Hepatocyte (in vitro differentiated cells): ENCODE measurements at regions not wholly inside any gene's neighbourhood (a gene's known extent, or its start where the extent isn't known, plus 50 kb on each side); places are given as distances from the start of the nearest gene placed in this dataset.

ENCODE experiments used
- CTCF ChIP-seq: fragments of 200-600 bp; sonication (generic); IDR thresholded peaks from 2 replicates; pipeline ENCODE4 v1.5.1; 2016; ENCODE audit warnings: antibody characterized with exemption, mild to moderate bottlenecking; ENCODE audit not compliant: poor library complexity
- EZH2 ChIP-seq: fragments of 200-600 bp; sonication (generic); IDR thresholded peaks from 2 replicates; pipeline ENCODE4 v1.6.1; 2016; ENCODE audit warnings: antibody characterized with exemption, mild to moderate bottlenecking, borderline replicate concordance
- EZH2phosphoT487 ChIP-seq: fragments of 200-600 bp; sonication (generic); IDR thresholded peaks from one replicate; pipeline ENCODE4 v1.6.1; 2018; ENCODE audit warnings: antibody characterized with exemption, mild to moderate bottlenecking, low read depth, moderate library complexity; ENCODE audit not compliant: unreplicated experiment, severe bottlenecking

- TF ChIP-seq CTCF (no peak), EZH2 (no peak), EZH2phosphoT487 (no peak)
Measured at GRCh38 chr3:117696851-117697407, 987.4 kb downstream of the TUSC7 start.
